HG03039 (cell line): ENCODE measurements at regions not wholly inside any gene's neighbourhood (a gene's known extent, or its start where the extent isn't known, plus 50 kb on each side); places are given as distances from the start of the nearest gene placed in this dataset.

ENCODE experiments used
- ATAC-seq: cut with Tn5 transposase; IDR thresholded peaks from one replicate; pipeline ENCODE4 v1.9.1; 2021; ENCODE audit warnings: mild to moderate bottlenecking, moderate library complexity; ENCODE audit not compliant: unreplicated experiment

DNA sequence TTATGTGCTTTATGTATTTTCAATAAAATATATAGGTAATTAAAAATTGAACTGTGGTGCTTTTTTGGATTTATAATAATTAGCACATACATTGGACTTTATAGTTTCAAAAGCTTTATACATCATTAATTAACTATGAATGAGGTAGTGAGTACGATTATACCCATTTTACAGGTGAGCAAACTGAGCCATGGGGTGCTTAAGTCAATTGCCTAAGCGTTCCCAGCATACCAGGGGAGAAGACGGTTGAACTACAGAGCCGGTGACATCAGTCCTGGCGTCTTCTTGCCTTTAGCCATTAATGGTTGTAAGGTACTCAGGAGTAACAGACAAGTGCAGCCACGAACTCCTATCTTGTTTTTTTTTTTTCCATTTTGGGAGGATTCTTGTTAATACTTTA is 172.8 kb downstream of the GATA3 start:
- no peak for ATAC-seq

DNA sequence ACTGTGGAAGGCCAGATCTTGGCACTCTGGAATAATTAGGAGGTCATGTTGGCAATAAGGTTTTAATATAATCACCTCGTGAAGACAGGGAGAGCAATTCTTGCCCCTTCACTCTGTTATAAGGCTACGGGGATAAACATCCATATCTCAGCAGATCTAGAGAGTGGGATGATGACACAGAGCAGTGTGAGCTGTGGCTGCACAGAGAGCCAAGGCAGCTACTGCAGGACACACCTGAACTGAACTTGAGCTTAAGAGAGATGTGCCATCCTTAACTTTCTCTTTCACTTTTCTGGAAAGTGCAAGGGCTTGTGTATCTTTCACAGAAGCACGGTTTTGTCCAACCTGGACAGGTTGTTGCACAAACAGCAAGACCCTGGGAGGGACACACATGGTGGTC is 174.7 kb downstream of the GATA3 start:
- ATAC-seq, result no peak

DNA sequence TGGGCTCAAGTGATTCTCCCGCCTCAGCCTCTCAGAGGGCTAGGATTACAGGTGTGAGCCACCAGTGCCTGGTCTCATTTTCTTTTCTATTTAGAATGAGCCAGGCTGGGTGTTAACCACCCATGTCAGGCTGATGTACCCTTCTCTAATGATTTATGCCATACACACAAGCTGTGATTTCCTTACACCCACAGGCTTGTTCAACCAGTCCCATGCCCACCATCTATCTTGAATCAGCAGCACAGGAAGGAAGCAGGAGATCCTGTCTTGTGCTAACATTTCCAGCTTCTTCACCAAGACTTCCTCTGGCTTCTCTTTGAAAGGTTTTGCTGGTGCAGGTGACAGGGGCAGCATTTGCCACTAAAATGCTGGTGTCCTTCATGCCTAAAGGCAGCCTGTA is 176.4 kb downstream of the GATA3 start:
- no peak for ATAC-seq

DNA sequence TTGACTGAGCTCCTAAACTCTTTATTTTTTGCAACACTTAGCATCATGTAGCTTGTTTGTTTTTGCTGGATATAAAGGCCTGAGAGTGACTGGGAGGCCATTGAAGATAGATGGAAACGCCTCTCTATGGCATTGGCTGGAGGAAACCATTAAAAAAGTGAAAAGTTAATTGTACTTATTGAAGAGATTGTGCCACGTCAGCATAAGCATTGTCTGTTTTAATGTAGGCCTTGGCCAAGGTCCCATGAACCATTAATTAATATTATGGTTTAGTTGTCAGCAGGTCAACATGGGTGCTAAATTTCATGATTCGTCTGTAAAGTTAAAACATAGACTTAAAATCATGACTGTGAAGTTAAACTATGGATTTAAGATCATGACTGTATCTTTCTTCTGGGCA is 178.6 kb downstream of the GATA3 start:
- ATAC-seq, result no peak

DNA sequence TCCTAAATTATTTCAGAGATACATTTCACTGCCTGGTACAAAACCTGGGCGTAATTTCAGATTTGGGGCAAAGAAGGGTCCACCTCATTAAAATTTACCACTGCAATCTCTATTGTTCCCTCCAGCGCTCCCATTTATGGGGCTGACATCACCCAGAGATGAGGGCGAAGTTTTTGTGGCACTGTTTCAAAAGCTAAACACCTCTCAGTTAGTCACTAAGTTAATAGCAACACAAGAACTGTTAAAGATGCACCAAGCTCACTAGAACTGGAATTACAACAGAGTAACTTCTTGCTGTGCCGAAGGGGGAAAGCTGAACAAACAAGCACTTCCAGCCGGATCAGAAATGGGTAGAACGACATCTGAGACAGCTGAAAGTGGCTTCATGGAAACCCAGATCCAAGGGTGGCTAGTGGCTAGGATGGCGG is 179.4 kb downstream of the GATA3 start:
- no peak for ATAC-seq

DNA sequence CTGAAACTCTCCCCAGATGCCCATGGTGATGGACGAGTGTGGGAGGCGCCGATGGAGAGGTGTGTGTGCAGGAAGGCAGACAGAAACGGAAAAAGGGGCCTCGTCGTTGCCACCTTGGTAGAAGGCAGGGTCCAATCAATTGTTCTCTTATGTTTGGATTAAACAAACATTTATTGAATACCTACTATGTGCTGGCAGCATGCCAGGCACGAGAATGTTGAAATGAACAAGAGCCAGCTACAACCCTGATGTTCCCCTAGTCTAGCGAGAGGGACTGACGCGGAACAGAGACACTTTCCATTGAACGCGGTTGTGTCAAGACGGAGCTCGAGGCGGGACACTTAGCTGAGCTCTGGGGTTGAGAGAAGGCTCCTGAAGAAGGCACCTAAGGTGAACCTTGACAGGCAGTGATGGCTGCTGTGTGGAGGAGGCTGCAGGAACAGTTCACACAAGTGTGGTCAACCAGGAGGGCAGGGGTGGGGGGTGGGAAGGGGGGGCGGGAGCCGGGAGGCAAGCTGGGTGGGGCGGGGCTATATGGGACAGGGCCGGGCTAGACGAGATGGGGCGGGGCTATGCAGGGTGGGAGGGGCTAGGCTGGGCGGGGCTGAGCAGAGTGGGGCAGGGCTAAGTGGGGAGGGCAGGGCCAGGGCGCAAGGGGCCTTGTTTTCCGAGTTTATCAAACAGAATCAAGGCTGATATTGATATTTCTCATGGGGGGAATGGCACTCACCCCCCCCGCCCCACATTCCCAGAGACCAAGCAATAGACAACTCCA is 181.0 kb downstream of the GATA3 start:
- ATAC-seq, result no peak

DNA sequence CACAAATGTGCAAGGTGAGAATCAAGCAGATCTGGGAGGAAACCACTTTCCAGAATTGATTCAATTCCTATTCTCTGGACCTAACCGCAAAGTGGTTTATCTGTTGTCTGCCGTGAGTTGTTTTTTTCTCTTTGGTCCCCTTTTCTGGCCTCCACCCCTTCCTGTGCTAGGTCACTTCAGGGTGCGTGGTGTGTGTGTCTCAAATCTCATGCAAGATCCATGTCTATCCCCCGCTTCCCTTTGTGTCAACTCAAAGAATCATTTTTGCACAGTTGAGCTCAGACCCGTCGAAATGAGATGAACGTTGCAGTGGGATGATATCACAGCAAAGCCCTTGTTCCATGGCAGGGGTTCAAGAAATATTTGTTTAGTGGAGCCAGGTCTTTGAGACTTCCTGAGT is 184.5 kb downstream of the GATA3 start:
- no peak for ATAC-seq

DNA sequence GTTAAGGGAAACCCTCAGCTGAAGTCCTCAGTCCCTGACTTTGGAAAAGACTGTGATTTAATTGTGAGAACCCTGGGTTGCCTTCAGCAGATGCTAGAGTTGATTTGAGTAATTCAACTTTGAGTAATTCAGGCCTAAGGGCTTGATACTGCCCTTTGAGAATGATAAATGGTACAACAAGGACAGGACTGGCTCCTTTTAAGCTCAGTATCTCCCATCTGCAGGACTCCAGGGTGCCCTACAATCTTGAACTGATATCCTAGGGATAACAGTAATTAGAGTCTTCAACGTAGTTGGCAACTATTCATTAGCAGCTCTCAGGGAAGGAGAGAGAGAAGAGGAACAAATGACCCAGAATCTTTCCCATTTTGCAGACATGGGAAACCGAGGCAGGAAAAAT is 186.4 kb downstream of the GATA3 start:
- no peak for ATAC-seq

DNA sequence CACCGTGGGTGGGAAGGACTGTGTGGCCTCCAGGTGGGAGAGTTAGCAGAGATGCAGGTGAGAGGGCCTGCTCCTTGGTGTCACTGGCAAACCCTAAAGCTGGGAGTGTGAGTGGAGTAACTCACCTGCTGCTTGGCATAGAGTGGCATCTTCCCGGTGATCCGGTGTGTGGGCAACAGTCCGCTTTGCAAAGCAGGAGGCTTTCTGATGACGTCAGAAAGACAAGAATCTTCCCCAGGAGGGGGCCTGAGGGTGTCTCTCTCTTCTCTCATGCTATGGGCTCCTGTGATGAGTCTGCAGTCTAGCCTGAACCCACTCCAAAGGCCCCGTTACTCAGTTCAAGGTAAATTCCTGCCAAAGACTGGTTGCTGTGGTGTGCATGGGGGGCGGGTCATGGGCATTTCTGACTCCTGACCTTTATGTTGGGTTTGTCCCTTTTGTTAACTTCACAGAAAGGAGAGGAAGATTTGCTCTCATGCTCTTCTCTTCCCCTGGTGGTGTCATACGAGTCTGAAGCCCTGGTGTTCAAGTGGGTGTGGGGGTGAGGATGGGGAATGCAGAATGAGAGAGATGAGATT is 187.9 kb downstream of the GATA3 start:
- no peak for ATAC-seq

DNA sequence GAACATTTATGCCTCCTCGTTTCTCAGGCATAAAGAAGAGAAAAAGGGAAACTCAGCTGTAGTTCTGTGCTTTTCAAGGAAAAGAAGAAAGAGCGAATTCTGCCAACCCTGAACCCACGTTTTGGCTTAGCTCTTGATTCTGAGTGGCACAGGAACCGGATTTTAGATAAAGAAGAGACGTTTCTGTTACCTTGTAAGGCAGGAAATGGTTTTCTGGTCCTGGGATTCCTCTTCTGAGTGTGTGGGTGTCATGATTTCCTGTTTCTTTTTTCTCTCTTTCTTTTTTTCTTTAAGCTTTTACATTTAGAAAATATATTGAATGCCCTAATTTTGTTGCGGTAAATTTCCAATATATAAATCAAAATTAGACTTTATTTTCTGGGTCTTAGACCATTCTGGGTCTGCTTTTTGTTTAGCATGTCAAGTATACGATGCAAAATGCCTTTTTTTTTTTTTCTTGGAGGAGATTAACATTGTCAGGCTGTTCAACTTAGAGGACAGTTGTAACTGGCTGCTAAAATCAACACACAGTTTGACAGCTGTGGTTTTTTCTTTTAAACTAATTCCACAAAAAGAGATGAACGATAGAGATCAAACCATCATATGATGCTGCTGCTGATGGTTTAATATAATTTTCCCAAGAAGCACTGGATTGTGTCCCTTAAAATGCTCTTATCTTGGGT is 190.8 kb downstream of the GATA3 start:
- ATAC-seq, result no peak

DNA sequence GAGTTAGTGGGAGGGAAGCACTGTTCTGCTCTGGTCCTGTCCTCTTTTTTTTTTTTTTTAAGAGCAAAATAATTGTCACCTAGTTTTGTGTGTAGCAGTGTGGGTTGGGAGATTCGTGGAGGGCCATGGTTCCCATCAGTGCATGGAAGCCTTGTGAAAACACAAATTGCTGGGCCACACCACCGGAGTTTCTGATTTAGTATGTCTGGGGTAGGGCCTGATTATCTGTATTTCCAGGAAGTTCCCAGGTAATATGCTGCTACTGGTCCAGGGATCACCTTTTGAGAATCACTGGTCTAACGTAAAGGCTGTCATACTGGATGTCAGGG is 191.3 kb downstream of the GATA3 start:
- no peak for ATAC-seq

DNA sequence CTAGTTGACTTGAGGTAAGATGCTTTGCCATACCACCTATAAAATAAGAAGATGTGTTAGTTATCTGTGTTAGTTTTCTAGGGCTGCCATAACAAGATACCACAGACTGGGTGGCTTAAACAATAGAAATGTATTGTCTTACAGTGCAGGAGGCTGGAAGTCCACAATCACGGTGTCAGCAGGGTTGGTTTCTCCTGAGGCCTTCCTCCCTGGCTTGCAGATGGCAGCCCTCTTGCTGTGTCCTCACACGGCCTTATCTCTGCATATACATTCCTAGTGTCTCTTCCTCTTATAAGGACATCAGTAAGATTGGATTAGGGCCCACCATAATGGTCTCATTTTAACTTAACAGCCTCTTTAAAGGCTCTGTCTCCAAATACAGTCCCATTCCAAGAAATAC is 192.1 kb downstream of the GATA3 start:
- no peak for ATAC-seq

DNA sequence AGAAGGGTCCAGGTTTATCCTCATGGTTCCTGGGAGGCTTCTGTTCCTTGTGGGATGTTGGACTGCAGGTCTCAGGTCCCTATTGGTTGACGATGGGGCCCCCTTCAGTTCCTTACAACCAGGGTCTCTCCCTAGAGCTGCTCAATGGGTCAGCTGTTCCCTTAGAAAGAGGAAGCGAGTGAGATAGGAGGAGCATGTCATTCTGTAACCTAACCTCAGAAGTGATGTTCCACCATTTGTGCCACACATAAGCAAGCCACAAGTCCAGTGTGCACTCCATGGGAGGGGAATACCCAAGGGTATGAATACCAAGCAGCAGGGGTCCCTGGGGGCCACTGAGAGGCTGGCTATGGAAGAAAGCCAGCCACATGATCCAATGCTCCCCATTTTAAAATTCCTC is 192.7 kb downstream of the GATA3 start:
- ATAC-seq, result no peak

DNA sequence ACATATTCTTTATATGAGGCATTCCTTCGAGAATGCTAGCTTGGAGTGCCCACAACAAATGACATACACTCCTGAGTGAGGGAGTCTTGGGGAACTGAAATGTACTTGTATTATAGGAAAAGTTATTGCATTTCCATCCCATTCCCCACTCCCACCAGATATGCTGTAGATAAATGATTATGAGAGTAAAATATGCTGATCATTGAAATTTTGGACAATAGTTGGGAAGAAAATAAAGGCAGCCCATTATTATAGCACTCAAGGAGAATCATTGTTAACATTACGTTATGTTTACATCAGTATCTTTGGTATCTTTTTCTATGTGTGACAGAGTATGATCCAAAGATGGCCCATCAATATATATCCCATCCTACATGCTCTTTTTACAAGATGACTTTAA is 194.4 kb downstream of the GATA3 start:
- ATAC-seq, result no peak

DNA sequence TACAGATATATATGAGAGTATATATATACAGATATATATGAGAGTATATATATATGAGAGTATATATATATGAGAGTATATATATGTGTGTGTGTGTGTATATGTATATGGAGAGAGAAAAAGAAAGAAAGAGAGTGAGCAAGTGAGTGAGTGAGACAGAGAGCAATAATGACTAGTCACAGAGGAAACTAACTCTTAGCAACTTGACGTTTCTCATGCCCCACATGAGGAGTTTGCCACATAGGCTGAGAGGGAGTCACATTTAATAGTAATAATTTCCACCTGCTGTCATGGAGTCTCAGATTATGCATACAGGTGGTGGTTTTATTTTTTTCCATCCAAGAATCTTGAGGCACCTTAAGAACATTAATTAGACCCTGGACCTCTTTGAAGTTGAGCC is 199.9 kb downstream of the GATA3 start:
- no peak for ATAC-seq

DNA sequence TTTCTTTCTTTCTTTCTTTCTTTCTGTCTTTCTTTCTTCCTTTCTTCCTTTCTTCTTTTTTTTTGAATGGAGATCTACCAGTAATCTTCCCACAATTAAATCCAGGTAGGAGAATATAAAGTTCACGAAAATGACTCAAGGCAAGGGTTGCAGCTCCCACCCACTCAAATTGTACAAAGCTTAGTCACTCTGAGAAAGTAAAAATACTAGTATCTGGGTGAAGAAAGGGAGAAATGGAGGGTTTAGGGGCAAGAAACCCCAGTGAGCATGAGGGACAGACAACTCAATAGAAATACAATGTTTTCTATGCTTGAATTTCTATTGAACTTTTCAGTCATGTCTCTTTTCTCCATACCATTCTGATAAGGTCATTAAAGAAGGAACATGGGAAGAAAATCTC is 200.8 kb downstream of the GATA3 start:
- ATAC-seq, result no peak

DNA sequence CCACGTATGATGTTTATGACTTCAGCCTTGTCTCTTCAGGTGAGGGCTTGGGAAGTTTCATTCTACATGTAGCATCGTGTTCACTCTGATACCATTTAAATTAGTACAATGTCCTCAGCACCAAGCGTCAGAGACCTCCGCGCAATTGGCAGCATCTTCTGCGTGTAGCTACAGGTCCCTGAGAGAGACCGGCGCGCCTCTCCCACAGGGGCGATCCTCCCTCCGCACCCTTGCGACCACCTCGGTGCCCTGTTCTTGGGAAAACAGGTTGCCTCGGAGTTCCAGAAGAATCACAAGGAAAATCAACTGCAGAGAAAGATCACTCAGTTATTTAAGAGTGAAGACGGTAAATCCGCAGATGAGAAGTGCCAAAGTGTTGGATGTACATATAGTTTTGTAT is 206.2 kb downstream of the GATA3 start:
- ATAC-seq, result no peak

DNA sequence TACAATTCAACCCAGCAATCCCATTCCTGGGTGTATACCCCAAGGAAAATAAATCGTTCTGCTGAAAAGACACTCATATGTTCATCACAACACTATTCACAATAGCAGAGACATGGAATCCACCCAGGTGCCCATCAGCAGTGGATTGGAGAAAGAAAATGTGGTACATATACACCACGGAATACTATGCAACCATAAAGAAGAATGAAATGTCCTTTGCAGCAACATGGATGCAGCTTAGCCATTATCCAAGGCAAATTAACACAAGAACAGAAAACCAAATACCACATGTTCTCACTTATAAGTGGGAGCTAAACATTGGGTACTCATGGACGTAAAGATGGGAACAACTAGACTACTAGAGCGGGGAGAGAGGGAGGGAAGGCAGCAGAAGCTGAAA is 207.8 kb downstream of the GATA3 start:
- ATAC-seq, result no peak

DNA sequence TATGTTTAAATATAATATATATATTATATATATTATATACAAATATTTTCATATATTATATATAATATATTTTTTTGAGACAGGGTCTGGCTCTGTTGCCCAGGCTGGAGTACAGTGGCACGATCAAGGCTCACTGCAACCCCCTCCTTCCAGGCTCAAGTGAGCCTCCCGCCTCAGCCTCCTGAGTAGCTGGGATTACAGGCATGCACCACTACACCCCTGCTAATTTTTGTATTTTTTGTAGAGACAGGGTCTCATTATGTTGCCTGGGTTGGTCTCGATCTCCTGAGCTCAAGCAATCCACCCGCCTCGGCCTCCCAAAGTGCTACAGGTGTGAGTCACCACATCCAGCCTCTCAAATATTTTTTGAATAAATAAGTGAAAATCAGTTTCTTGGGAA is 215.5 kb downstream of the GATA3 start:
- ATAC-seq, result no peak

DNA sequence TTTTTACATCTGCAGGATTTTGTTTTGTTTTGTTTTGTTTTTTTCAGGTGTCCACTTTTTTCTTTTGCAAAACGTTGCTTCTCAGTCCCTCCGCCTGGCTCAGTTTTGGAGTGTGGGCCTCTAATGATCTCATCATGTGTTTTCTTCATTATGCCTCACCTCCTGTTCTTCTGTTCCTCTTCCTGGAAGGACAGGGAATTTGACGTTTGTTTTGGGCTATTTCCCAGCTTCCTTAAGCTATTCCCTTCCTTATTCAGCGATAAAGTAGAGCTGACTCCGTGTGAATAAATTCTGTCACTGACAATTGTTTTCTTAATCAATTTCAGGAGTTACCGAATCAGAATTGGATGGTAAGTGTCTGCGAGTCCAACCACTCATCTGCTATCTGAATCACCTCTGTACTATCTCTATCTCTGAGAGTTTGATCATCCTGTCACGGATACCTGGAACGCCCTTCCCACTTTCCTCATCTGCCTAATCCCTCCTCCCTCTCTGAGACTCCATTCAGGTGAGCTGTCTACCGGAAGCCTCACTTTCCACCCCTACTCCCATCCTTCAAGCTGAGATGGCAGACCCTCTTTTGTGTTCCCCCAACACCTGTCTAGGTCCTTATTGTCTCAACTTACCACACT is 218.4 kb downstream of the GATA3 start:
- ATAC-seq, result no peak

DNA sequence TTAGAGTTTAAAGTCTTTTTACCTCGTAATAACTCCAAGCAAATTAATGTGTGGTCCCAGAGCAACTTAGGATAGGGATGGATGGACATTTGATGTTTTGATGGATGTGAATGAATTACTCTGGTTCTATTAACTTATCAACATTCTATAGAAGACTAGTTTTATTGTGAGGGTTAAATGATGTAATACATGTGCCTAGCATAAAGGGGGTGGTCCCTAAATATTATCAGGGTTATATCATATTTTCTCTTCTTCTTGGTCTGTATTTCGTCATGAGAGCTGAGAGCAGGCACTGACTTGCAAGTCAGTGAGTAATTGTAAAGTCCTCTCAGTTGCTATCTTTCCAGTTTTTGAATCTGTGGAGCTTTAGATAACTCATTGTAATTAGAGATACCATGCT is 219.3 kb downstream of the GATA3 start:
- ATAC-seq, result no peak

DNA sequence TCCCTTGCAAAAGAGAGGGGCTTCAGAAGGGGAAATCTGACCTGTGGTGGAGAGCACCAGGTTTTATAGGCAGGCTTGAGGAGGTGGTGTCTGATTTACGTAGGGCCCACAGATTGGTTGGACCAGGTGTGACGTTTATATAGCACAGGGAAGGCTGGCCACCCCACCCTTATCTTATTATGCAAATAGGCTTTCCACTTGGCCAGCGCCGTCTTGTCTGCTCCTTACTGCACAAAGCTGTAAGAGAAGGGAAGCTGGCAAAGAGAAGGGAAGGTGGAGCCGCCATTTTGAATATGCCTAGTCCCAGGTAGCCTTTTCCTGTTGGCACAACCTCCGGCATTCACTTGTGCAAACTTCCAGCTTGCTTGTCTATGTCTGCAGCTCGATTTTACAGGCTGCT is 221.4 kb downstream of the GATA3 start:
- no peak for ATAC-seq
